ENCODE measurements at regions not wholly inside any gene's neighbourhood (a gene's known extent, or its start where the extent isn't known, plus 50 kb on each side); places are given as distances from the start of the nearest gene placed in this dataset.

DNA sequence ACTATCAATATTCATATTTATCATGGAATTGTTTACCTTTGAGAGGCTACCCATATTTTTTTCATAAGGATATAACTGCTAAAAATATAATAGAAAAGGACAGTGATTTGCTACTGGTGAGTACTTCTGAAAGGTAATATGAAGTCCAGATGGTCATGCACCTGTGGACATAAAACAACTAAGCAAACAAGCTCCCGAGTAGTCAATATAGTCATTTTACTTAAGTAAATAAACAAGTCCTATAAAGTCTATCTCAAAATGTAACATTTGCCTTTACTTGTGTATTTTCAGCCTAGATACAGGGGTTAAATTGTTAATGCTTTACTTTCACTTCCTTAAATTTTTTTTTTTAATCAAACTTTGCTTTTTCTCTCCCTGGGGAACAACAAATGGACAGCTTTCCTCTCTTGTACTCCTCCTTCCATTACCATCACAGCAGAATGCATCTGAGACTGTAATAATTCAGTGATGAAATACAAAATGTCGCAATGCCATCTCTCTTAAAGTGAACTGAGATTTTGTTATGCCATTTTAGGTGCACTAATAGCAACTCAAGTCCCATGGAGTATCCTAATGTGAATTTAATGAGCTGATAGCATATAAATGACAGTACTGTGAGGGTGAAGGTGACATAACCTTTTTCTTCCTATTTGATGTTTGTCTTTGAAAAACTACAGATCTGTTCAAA, 1325.4 kb upstream of the ZEB2 start:
- FAIRE-seq, result no peak
- TF ChIP-seq, protein P1, sequence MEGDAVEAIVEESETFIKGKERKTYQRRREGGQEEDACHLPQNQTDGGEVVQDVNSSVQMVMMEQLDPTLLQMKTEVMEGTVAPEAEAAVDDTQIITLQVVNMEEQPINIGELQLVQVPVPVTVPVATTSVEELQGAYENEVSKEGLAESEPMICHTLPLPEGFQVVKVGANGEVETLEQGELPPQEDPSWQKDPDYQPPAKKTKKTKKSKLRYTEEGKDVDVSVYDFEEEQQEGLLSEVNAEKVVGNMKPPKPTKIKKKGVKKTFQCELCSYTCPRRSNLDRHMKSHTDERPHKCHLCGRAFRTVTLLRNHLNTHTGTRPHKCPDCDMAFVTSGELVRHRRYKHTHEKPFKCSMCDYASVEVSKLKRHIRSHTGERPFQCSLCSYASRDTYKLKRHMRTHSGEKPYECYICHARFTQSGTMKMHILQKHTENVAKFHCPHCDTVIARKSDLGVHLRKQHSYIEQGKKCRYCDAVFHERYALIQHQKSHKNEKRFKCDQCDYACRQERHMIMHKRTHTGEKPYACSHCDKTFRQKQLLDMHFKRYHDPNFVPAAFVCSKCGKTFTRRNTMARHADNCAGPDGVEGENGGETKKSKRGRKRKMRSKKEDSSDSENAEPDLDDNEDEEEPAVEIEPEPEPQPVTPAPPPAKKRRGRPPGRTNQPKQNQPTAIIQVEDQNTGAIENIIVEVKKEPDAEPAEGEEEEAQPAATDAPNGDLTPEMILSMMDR (IDR thresholded peaks at IDR 0.05; ENCODE audit: insufficient read depth, low read length, severe bottlenecking), result no peak
- Histone ChIP-seq H3K36me3 (ENCODE audit: control insufficient read depth, insufficient read depth, low read length) (no peaks in the 10 kb centered on the region), H3K27me3 (ENCODE audit: control insufficient read depth, insufficient read depth, low read length) (no peaks in the 10 kb centered on the region), H3K4me3 (ENCODE audit: low read depth, low read length) (no peak overlapping the region)
- no peak for DNase-seq (ENCODE audit: low read depth)

DNA sequence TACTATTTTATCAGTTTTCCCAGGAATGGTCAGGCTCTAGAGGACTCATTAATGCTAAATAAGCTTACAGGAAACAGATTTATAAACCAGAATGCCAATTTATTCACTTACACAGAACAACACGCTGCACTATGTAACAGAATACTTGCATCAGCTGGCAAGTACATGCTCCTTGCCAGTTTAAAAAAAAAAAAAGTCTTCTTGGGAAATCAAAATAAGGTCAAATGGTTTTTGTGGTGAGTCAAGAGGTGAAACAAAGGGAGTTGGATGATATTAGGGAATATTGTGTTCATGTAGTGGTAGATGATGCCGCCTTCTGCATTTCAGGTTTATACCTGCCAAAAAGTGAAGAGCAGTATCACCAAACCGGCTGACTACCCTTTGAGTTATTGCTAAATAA, 1322.1 kb upstream of the ZEB2 start:
- TF ChIP-seq, protein P1 (IDR thresholded peaks at IDR 0.05; ENCODE audit: insufficient read depth, low read length, severe bottlenecking), result no peak
- FAIRE-seq (no peak), DNase-seq (ENCODE audit: low read depth) (peak; percentile 83)
- Histone ChIP-seq H3K36me3 (ENCODE audit: control insufficient read depth, insufficient read depth, low read length) (no peaks in the 10 kb centered on the region), H3K27me3 (ENCODE audit: control insufficient read depth, insufficient read depth, low read length) (no peaks in the 10 kb centered on the region), H3K4me3 (ENCODE audit: low read depth, low read length) (no peak overlapping the region)

DNA sequence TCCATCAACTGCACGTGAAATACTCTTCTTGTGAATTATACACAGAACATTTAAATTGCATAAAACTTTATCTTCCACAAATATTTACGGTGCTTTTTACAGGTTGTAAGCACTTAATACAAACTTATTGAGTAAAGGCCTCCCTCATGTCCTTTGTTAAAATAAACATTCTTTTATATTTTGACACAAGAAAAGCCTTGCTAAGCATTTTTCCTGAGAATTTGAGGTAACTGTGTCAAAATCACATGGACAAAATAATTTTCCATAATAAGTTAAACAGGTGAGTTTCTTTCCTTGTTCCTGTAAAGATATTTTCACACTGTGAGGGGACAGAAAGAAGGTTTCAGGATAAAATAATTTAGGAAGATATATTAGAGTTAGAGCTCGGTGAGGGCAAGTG, 1317.1 kb upstream of the ZEB2 start:
- no peak for FAIRE-seq

DNA sequence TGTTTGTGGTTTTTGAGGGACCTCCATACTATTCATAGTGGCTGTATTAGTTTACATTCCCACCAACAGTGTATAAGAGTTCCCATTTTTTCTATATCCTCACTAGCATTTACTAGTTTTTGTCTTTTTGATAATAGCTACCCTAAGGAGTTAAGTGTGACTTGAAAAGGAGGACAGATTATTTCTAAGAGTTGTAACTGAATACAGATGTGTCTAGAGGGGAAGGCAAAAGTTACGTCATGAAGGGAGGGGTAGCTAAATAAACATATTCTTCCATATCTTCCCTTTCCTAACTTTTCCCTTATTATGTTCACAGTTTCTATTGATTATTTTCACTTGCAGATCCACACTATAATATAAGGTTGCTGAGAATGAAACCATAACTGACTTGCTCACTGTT, 1315.7 kb upstream of the ZEB2 start:
- Histone ChIP-seq H3K36me3 (ENCODE audit: control insufficient read depth, insufficient read depth, low read length) (no peaks in the 10 kb centered on the region), H3K27me3 (ENCODE audit: control insufficient read depth, insufficient read depth, low read length) (no peaks in the 10 kb centered on the region), H3K4me3 (ENCODE audit: low read depth, low read length) (no peak overlapping the region)
- TF ChIP-seq, protein P1 (IDR thresholded peaks at IDR 0.05; ENCODE audit: insufficient read depth, low read length, severe bottlenecking), result no peak
- DNase-seq (ENCODE audit: low read depth) (no peak), FAIRE-seq (no peak)

More for the DNA sequence above, 1317.1 kb upstream of the ZEB2 start:
- DNase-seq (ENCODE audit: low read depth), result no peak
- TF ChIP-seq, protein P1 (IDR thresholded peaks at IDR 0.05; ENCODE audit: insufficient read depth, low read length, severe bottlenecking), result no peak
- no peaks in the 10 kb centered on the region for H3K27me3 ChIP-seq (ENCODE audit: control insufficient read depth, insufficient read depth, low read length)
- no peaks in the 10 kb centered on the region for H3K36me3 ChIP-seq (ENCODE audit: control insufficient read depth, insufficient read depth, low read length)
- no peak overlapping the region for H3K4me3 ChIP-seq (ENCODE audit: low read depth, low read length)

DNA sequence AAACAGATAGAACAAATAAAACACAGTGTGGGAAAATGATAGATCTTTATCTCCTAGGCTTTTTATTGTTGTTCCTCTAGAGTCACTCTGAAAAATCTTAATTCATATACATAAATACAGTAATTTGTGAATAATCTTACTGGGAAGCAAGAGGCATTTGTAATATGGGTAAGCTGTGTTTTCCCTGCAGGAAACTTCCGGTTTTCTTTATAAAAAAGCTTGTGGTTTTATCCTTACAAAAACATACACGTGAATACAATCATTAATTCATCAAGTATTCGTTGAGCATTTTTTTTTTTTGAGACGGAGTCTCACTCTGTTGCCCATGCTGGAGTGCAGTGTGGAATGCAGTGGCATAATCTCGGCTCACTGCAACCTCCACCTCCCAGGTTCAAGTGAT, 1312.8 kb upstream of the ZEB2 start:
- FAIRE-seq (no peak), DNase-seq (ENCODE audit: low read depth) (no peak)
- TF ChIP-seq, protein P1 (IDR thresholded peaks at IDR 0.05; ENCODE audit: insufficient read depth, low read length, severe bottlenecking), result no peak
- Histone ChIP-seq H3K36me3 (ENCODE audit: control insufficient read depth, insufficient read depth, low read length) (no peaks in the 10 kb centered on the region), H3K4me3 (ENCODE audit: low read depth, low read length) (no peak overlapping the region), H3K27me3 (ENCODE audit: control insufficient read depth, insufficient read depth, low read length) (no peaks in the 10 kb centered on the region)

DNA sequence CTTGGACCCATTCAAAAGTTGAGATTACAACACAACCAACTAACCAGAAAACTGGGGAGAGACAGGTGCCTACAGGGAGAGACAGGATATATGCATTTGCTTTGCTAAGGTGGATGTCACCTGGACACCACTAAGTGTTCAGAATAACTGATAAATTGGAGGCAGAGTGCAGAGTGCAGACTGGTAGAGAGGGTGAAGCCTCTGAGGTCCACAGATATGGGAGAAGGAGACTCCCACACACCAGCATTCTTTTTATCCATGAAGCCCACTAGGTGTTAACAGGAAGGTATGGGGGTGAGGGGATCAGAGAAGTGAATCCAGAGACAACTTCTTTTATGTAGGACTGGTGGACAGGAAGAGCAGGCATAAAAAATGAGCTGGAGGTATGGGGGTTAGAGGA, 1310.0 kb upstream of the ZEB2 start:
- peak; percentile 89 for FAIRE-seq
- Histone ChIP-seq H3K27me3 (ENCODE audit: control insufficient read depth, insufficient read depth, low read length) (no peaks in the 10 kb centered on the region), H3K4me3 (ENCODE audit: low read depth, low read length) (no peak overlapping the region), H3K36me3 (ENCODE audit: control insufficient read depth, insufficient read depth, low read length) (no peaks in the 10 kb centered on the region)
- TF ChIP-seq, protein P1 (IDR thresholded peaks at IDR 0.05; ENCODE audit: insufficient read depth, low read length, severe bottlenecking), result no peak
- no peak for DNase-seq (ENCODE audit: low read depth)

Measured in bronchial epithelial cell (primary cell).